ENCODE measurements at regions not wholly inside any gene's neighbourhood (a gene's known extent, or its start where the extent isn't known, plus 50 kb on each side); places are given as distances from the start of the nearest gene placed in this dataset.

DNA sequence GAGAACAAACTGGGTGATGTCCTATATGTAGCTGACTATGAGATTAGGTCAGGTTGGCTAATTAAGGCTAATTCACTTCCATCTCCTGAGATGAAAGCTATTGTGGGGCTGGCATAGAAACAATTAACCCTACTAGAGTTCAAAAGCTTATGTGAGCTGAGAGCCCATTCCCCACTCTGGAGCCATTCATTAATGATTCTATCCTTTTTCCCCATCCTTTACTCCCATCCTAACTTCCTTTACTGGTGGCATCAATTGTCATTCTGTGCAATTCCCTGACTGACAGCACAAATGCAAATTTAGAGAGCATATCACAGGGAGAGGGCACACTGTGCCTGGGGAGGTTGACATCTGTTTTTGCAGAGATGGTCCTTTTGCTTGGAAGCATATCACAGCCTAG, 103.9 kb downstream of the URB2 start:
- TF ChIP-seq, protein P1, sequence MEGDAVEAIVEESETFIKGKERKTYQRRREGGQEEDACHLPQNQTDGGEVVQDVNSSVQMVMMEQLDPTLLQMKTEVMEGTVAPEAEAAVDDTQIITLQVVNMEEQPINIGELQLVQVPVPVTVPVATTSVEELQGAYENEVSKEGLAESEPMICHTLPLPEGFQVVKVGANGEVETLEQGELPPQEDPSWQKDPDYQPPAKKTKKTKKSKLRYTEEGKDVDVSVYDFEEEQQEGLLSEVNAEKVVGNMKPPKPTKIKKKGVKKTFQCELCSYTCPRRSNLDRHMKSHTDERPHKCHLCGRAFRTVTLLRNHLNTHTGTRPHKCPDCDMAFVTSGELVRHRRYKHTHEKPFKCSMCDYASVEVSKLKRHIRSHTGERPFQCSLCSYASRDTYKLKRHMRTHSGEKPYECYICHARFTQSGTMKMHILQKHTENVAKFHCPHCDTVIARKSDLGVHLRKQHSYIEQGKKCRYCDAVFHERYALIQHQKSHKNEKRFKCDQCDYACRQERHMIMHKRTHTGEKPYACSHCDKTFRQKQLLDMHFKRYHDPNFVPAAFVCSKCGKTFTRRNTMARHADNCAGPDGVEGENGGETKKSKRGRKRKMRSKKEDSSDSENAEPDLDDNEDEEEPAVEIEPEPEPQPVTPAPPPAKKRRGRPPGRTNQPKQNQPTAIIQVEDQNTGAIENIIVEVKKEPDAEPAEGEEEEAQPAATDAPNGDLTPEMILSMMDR (IDR thresholded peaks at IDR 0.05) = no peak
- no peak for TF ChIP-seq POLR2A (IDR thresholded peaks at IDR 0.05)
- TF ChIP-seq POLR2AphosphoS5 (IDR thresholded peaks at IDR 0.05) = no peak
- no peak for TF ChIP-seq EP300 (IDR thresholded peaks at IDR 0.05)

Measured in stomach (tissue), 4 donors.